ENCODE measurements at regions not wholly inside any gene's neighbourhood (a gene's known extent, or its start where the extent isn't known, plus 50 kb on each side); places are given as distances from the start of the nearest gene placed in this dataset.

DNA sequence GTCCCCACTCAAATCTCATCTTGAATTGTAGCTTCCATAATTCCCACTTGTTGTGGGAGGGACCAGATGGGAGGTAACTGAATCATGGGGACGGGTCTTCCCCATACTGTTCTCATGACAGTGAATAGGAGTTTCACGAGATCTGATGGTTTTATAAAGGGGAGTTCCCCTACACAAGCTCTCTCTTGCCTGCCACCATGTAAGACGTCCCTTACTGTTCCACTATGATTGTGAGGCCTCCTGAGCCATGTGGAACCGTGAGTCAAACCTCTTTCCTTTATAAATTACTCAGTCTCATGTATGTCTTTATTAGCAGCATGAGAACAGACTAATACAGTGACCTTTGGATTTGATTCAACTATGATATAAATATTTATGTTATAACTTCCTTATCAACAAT is 78.0 kb downstream of the CYRIA start:
- Histone ChIP-seq H3K36me3 (ENCODE audit: control insufficient read depth in 4 of 4, insufficient read depth in 4 of 4, low read length in 3 of 4) (peaks cover 0 to 6% (median 0%) of the 10 kb centered on the region in 4 experiments), H3K27ac (ENCODE audit: insufficient read depth in 1 of 2, low read depth in 1 of 2, low read length in 2 of 2, poor library complexity in 1 of 2, severe bottlenecking in 2 of 2) (no peak overlapping the region), H3K4me3 (ENCODE audit: control insufficient read depth in 1 of 7, extremely low read depth in 1 of 7, insufficient read depth in 4 of 7, low read depth in 2 of 7, low read length in 6 of 7) (no peak overlapping the region), H3K4me1 (ENCODE audit: control extremely low read depth in 1 of 4, control insufficient read depth in 4 of 4, insufficient read depth in 4 of 4, low read length in 3 of 4) (peaks cover 0 to 5% (median 0%) of the 10 kb centered on the region in 4 experiments), H3K27me3 (replicated peaks in 2 of 5; ENCODE audit: control insufficient read depth in 4 of 5, insufficient read depth in 5 of 5, low read length in 4 of 5) (no peaks in the 10 kb centered on the region), H3K9me3 (ENCODE audit: control extremely low read depth in 1 of 5, control insufficient read depth in 4 of 5, insufficient read depth in 2 of 5, low read depth in 1 of 5, low read length in 4 of 5) (no peaks in the 10 kb centered on the region)
- WGBS (ENCODE audit: insufficient coverage): 96% methylated on average over 4 of the region's 4 CpGs
- CTCF ChIA-PET: no interaction called here
- POLR2A ChIA-PET: no interaction called here
- DNase-seq: no peak

DNA sequence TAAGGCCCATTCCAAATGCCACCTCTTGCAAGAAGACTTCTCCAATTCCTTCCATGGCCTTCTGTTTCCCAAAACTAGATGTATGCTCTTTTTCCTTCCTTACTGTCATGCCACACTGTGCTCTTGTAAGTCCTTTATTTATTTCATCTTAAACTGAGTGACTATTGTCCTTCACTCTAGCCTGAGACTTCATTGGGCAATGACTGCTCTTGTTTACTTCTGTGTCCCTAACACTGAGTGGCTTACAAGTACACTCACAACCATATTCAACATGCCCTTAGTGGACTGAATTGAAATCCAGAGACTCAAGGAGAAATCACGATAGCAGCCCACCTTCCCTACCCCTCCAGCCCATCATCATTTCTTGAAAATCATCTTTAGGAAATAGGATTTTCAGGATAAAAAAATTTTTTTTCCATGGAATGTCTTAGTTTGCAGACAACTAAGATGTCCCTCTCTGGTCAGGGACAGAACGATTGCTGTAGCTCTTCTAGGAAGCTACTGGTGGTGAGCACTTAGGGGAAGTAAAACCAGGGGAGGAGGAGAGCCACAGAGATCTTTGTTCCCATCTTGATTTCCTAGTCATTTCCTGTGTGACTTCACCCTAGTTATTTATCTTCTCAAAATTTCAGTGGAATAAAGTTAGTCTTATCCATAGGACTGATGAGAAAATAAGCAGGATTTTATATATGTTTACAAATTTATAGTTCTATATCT is 80.7 kb downstream of the CYRIA start:
- Histone ChIP-seq H3K36me3 (ENCODE audit: control insufficient read depth in 4 of 4, insufficient read depth in 4 of 4, low read length in 3 of 4) (peaks cover 0 to 6% (median 0%) of the 10 kb centered on the region in 4 experiments), H3K9me3 (ENCODE audit: control extremely low read depth in 1 of 5, control insufficient read depth in 4 of 5, insufficient read depth in 2 of 5, low read depth in 1 of 5, low read length in 4 of 5) (peaks cover 0 to under 1% (median 0%) of the 10 kb centered on the region in 5 experiments), H3K4me1 (ENCODE audit: control extremely low read depth in 1 of 4, control insufficient read depth in 4 of 4, insufficient read depth in 4 of 4, low read length in 3 of 4) (peaks cover 0 to 5% (median 0%) of the 10 kb centered on the region in 4 experiments), H3K27me3 (replicated peaks in 2 of 5; ENCODE audit: control insufficient read depth in 4 of 5, insufficient read depth in 5 of 5, low read length in 4 of 5) (no peaks in the 10 kb centered on the region), H3K4me3 (ENCODE audit: control insufficient read depth in 1 of 7, extremely low read depth in 1 of 7, insufficient read depth in 4 of 7, low read depth in 2 of 7, low read length in 6 of 7) (no peak overlapping the region), H3K27ac (ENCODE audit: insufficient read depth in 1 of 2, low read depth in 1 of 2, low read length in 2 of 2, poor library complexity in 1 of 2, severe bottlenecking in 2 of 2) (no peak overlapping the region)
- ChIA-PET POLR2A (no interaction called here), CTCF (no interaction called here)
- DNase-seq: no peak
- 8% methylated on average over 1 of the region's 2 CpGs for WGBS (ENCODE audit: insufficient coverage)

DNA sequence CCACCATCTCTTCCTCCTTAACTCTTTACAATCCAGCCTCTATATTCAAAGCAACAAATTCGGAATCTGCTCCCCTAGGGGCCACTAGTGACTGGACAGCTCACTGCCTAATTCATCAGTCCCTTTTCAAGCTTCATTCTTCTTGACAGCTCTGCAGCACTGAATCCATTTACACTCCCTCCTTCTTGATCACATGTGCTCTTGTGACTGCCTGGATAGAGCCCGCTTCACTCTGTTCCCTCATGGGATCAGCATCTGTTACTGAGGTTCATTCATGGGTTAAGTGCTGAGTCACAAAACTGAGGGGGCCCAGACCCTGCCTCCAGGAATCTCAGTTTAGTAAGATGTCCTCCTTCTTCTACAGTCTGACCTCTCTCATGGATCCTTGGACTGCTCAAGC is 81.5 kb downstream of the CYRIA start:
- Histone ChIP-seq H3K36me3 (ENCODE audit: control insufficient read depth in 4 of 4, insufficient read depth in 4 of 4, low read length in 3 of 4) (peaks cover 0 to 6% (median 0%) of the 10 kb centered on the region in 4 experiments), H3K4me1 (ENCODE audit: control extremely low read depth in 1 of 4, control insufficient read depth in 4 of 4, insufficient read depth in 4 of 4, low read length in 3 of 4) (peaks cover 0 to 5% (median 0%) of the 10 kb centered on the region in 4 experiments), H3K27ac (ENCODE audit: insufficient read depth in 1 of 2, low read depth in 1 of 2, low read length in 2 of 2, poor library complexity in 1 of 2, severe bottlenecking in 2 of 2) (no peak overlapping the region), H3K9me3 (ENCODE audit: control extremely low read depth in 1 of 5, control insufficient read depth in 4 of 5, insufficient read depth in 2 of 5, low read depth in 1 of 5, low read length in 4 of 5) (peaks cover 0 to 2% (median 0%) of the 10 kb centered on the region in 5 experiments), H3K4me3 (ENCODE audit: control insufficient read depth in 1 of 7, extremely low read depth in 1 of 7, insufficient read depth in 4 of 7, low read depth in 2 of 7, low read length in 6 of 7) (no peak overlapping the region), H3K27me3 (replicated peaks in 2 of 5; ENCODE audit: control insufficient read depth in 4 of 5, insufficient read depth in 5 of 5, low read length in 4 of 5) (no peaks in the 10 kb centered on the region)
- POLR2A ChIA-PET: no interaction called here
- CTCF ChIA-PET: no interaction called here
- DNase-seq: no peak
- 100% methylated on average over 2 of the region's 2 CpGs for WGBS (ENCODE audit: insufficient coverage)

DNA sequence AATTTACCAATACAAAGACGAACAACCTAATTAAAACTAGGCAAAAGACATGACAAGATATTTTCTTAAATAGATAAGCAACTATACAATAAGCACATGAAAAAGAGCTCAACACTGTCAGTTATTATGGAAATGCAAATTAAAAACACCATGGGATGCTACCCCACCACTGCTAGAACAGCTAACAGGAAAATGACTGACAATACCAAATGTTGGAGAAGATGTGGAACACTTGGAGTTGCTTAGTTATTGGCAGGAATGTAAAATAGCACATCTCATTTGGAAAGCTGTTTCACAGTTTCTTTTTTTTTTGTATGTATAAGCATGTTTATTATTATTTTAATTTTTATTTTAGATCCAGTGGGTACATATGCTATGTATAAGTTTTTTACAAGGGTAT is 84.4 kb downstream of the CYRIA start:
- DNase-seq: no peak
- Histone ChIP-seq H3K4me1 (ENCODE audit: control extremely low read depth in 1 of 4, control insufficient read depth in 4 of 4, insufficient read depth in 4 of 4, low read length in 3 of 4) (peaks cover 0 to 5% (median 0%) of the 10 kb centered on the region in 4 experiments), H3K4me3 (ENCODE audit: control insufficient read depth in 1 of 7, extremely low read depth in 1 of 7, insufficient read depth in 4 of 7, low read depth in 2 of 7, low read length in 6 of 7) (no peak overlapping the region), H3K27me3 (replicated peaks in 2 of 5; ENCODE audit: control insufficient read depth in 4 of 5, insufficient read depth in 5 of 5, low read length in 4 of 5) (no peaks in the 10 kb centered on the region), H3K27ac (ENCODE audit: insufficient read depth in 1 of 2, low read depth in 1 of 2, low read length in 2 of 2, poor library complexity in 1 of 2, severe bottlenecking in 2 of 2) (no peak overlapping the region), H3K36me3 (ENCODE audit: control insufficient read depth in 4 of 4, insufficient read depth in 4 of 4, low read length in 3 of 4) (peaks cover 0 to 2% (median 0%) of the 10 kb centered on the region in 4 experiments), H3K9me3 (ENCODE audit: control extremely low read depth in 1 of 5, control insufficient read depth in 4 of 5, insufficient read depth in 2 of 5, low read depth in 1 of 5, low read length in 4 of 5) (peaks cover 0 to 2% (median 0%) of the 10 kb centered on the region in 5 experiments)
- CTCF ChIA-PET: interaction anchor here (1.6 kb wide), 1 partner anchor 27 kb away, joined by 4 read pairs; no protein-coding TSS in a partner anchor
- no CpG with 5 or more reads among the region's 1 CpG for WGBS (ENCODE audit: insufficient coverage)
- POLR2A ChIA-PET: interaction anchor here (0.7 kb wide), 1 partner anchor 1035 kb away, joined by 8 read pairs; no protein-coding TSS in a partner anchor

DNA sequence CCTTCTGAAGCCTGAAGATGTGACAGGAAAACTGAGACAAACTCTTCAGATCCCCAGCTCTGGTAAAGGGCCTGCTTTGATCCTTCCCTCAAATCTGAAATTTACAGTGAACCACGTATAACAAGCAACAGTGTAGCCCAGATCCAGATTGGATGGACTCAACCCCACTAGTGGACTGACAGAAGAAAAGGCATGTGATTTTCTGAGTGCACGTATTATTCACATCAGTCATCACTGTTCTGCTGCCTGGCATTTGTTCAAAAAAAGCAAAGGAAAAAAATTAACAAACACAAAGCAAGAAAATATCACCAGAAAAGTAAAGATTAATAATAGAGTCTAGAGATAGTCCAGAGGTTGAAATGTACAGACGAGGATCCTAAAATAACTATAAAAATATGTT is 87.6 kb downstream of the CYRIA start:
- CTCF ChIA-PET: no interaction called here

DNA sequence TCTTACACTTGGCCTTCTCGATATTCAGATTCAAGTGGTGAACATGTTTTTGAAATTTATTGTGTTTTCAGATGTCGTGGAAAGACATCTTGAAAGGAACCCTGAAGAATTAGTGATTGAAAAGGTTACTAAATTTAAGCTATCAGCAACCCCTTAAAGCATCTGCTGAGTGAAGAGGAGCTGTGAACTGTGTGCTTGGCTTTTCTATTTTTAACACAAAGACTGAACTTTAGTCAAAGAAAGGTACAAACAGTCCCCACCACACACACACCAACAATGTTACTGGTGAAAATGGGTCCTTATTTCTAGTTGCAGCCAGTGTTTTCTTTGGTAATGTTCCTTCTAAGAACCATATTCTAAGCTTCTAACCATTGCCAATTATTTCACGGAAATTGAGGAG is 95.1 kb downstream of the CYRIA start:
- CTCF ChIA-PET: no interaction called here
- Histone ChIP-seq H3K27me3 (replicated peaks in 2 of 5; ENCODE audit: control insufficient read depth in 4 of 5, insufficient read depth in 5 of 5, low read length in 4 of 5) (no peaks in the 10 kb centered on the region), H3K36me3 (ENCODE audit: control insufficient read depth in 4 of 4, insufficient read depth in 4 of 4, low read length in 3 of 4) (no peaks in the 10 kb centered on the region), H3K4me1 (ENCODE audit: control extremely low read depth in 1 of 4, control insufficient read depth in 4 of 4, insufficient read depth in 4 of 4, low read length in 3 of 4) (no peaks in the 10 kb centered on the region), H3K4me3 (ENCODE audit: control insufficient read depth in 1 of 7, extremely low read depth in 1 of 7, insufficient read depth in 4 of 7, low read depth in 2 of 7, low read length in 6 of 7) (no peak overlapping the region), H3K27ac (ENCODE audit: insufficient read depth in 1 of 2, low read depth in 1 of 2, low read length in 2 of 2, poor library complexity in 1 of 2, severe bottlenecking in 2 of 2) (no peak overlapping the region), H3K9me3 (ENCODE audit: control extremely low read depth in 1 of 5, control insufficient read depth in 4 of 5, insufficient read depth in 2 of 5, low read depth in 1 of 5, low read length in 4 of 5) (peaks cover 0 to 10% (median 0%) of the 10 kb centered on the region in 5 experiments)
- POLR2A ChIA-PET: interaction anchor here (0.6 kb wide), 1 partner anchor 528 kb away, joined by 3 read pairs; no protein-coding TSS in a partner anchor
- 100% methylated on average over 2 of the region's 3 CpGs for WGBS (ENCODE audit: insufficient coverage)
- no peak for DNase-seq

More for the DNA sequence above, 87.6 kb downstream of the CYRIA start:
- H3K9me3 ChIP-seq (ENCODE audit: control extremely low read depth in 1 of 5, control insufficient read depth in 4 of 5, insufficient read depth in 2 of 5, low read depth in 1 of 5, low read length in 4 of 5): peaks cover 0 to 10% (median 2%) of the 10 kb centered on the region in 5 experiments
- H3K27ac ChIP-seq (ENCODE audit: insufficient read depth in 1 of 2, low read depth in 1 of 2, low read length in 2 of 2, poor library complexity in 1 of 2, severe bottlenecking in 2 of 2): no peak overlapping the region
- peaks cover 0 to 2% (median 0%) of the 10 kb centered on the region in 4 experiments for H3K36me3 ChIP-seq (ENCODE audit: control insufficient read depth in 4 of 4, insufficient read depth in 4 of 4, low read length in 3 of 4)
- no peaks in the 10 kb centered on the region for H3K4me1 ChIP-seq (ENCODE audit: control extremely low read depth in 1 of 4, control insufficient read depth in 4 of 4, insufficient read depth in 4 of 4, low read length in 3 of 4)
- no peaks in the 10 kb centered on the region for H3K27me3 ChIP-seq (replicated peaks in 2 of 5; ENCODE audit: control insufficient read depth in 4 of 5, insufficient read depth in 5 of 5, low read length in 4 of 5)
- no peak for DNase-seq
- POLR2A ChIA-PET: no interaction called here
- WGBS (ENCODE audit: insufficient coverage): 100% methylated on average over 1 of the region's 3 CpGs
- H3K4me3 ChIP-seq (ENCODE audit: control insufficient read depth in 1 of 7, extremely low read depth in 1 of 7, insufficient read depth in 4 of 7, low read depth in 2 of 7, low read length in 6 of 7): no peak overlapping the region

DNA sequence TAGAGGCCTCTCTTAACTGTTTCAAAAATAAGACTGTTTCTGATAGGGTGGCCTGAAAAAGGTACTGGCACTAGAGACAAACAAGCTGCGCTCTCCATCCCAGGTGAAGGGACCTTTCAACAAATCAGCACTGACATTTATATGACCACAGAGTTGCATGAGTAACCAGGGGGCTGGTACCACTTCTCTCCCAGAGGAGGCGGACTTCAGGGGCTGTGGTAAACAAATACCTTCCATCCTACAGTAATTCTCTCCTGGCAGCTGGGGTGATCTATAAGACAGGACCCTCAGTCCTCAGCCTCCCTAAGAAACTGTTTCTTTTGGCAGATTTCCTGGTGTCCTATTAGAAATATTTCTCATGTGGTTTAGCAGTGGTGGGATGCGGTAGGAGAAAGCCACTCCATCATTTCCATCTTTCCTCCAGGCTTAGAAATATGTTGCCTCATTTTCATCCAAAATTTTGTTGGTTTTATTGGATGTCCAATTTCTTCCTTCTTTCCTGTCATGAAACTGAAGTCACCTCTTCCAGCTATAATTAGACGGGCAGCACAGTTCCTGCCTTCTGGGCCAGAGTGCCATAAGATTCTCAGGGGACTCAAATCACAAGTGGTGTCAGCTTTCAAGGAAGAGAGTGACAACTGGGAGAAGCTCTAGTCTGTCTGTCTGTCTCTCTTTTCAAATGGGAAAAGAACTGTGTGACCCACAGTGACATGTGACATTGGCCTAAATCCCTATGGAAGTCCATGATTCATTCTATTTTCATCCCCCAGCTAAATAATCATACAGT is 96.4 kb downstream of the CYRIA start:
- Histone ChIP-seq H3K9me3 (ENCODE audit: control extremely low read depth in 1 of 5, control insufficient read depth in 4 of 5, insufficient read depth in 2 of 5, low read depth in 1 of 5, low read length in 4 of 5) (peaks cover 0 to 1% (median 0%) of the 10 kb centered on the region in 5 experiments), H3K36me3 (ENCODE audit: control insufficient read depth in 4 of 4, insufficient read depth in 4 of 4, low read length in 3 of 4) (peaks cover 0 to 2% (median 0%) of the 10 kb centered on the region in 4 experiments), H3K4me1 (ENCODE audit: control extremely low read depth in 1 of 4, control insufficient read depth in 4 of 4, insufficient read depth in 4 of 4, low read length in 3 of 4) (no peaks in the 10 kb centered on the region), H3K4me3 (ENCODE audit: control insufficient read depth in 1 of 7, extremely low read depth in 1 of 7, insufficient read depth in 4 of 7, low read depth in 2 of 7, low read length in 6 of 7) (no peak overlapping the region), H3K27me3 (replicated peaks in 2 of 5; ENCODE audit: control insufficient read depth in 4 of 5, insufficient read depth in 5 of 5, low read length in 4 of 5) (no peaks in the 10 kb centered on the region), H3K27ac (ENCODE audit: insufficient read depth in 1 of 2, low read depth in 1 of 2, low read length in 2 of 2, poor library complexity in 1 of 2, severe bottlenecking in 2 of 2) (no peak overlapping the region)
- ChIA-PET POLR2A (no interaction called here), CTCF (interaction anchor here (1.0 kb wide), 1 partner anchor 15 kb away, joined by 3 read pairs; no protein-coding TSS in a partner anchor)
- DNase-seq: no peak
- WGBS (ENCODE audit: insufficient coverage): 100% methylated on average over 2 of the region's 4 CpGs

All from common myeloid progenitor, CD34-positive (primary cell).